GM19397 (cell line): ENCODE measurements at regions not wholly inside any gene's neighbourhood (a gene's known extent, or its start where the extent isn't known, plus 50 kb on each side); places are given as distances from the start of the nearest gene placed in this dataset.
"Not testable (repeated sequence)": the region's sequence is repeated elsewhere in the genome, so short reads cannot be mapped to it uniquely, and the experiment has no call there.

Experiments used
- ATAC-seq: cut with Tn5 transposase; IDR thresholded peaks from one replicate; pipeline ENCODE4 v1.9.1; 2021; ENCODE audit warnings: mild to moderate bottlenecking, moderate library complexity; ENCODE audit not compliant: unreplicated experiment

DNA sequence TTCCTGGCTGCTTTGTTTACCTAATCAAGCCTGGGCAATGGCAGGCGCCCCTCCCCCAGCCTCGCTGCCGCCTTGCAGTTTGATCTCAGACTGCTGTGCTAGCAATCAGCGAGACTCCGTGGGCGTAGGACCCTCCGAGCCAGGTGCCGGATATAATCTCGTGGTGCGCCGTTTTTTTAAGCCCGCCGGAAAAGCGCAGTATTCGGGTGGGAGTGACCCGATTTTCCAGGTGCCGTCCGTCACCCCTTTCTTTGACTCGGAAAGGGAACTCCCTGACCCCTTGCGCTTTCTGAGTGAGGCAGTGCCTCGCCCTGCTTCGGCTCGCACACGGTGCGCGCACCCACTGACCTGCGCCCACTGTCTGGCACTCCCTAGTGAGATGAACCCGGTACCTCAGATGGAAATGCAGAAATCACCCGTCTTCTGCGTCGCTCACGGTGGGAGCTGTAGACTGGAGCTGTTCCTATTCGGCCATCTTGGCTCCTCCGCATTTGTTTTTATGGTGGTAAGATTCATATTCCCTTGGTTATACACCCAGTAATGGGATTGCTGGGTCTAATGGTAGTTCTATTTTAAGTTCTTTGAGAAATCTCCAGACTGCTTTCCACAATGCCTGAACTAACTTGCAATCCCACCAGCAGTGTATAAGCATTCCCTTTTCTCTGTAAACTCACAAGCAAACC is 652.1 kb upstream of the LRFN5 start:
- ATAC-seq, result not testable (repeated sequence)

DNA sequence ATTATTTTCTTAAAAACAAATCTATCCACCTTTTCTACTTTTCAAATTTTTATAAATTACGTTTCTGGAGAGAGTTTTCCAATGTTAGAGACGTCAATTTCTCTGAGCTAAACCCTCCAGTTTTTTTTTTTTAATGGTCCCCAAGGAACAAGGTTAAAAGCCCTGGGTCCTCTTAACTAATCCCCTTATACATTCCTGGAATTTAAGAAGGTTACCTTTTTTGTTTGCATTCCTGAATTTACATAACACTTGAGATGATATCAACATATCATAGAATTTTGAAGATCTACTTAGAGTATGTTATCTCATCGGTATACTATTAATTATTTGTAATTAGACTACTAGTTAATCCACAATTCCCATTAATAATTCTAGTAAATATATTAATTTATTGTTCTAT is 662.2 kb upstream of the LRFN5 start:
- ATAC-seq, result no peak

DNA sequence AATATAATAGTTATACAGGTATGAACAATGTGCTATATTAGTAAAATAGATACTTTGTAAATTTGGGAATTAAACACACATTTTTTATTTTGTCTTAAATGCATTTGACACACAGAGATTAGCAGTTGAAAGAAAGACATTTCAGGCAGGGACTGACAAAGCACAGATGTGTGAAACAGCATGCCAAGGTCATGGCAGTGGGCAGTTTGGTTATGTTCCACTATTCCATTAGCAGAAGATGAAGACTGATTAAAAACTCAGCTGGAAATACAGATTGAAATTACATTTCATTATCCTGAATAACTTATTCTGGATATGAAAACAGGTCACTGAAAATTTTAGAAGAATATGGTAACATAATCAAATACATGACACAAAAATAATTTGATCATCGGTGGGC is 669.8 kb upstream of the LRFN5 start:
- no peak for ATAC-seq

DNA sequence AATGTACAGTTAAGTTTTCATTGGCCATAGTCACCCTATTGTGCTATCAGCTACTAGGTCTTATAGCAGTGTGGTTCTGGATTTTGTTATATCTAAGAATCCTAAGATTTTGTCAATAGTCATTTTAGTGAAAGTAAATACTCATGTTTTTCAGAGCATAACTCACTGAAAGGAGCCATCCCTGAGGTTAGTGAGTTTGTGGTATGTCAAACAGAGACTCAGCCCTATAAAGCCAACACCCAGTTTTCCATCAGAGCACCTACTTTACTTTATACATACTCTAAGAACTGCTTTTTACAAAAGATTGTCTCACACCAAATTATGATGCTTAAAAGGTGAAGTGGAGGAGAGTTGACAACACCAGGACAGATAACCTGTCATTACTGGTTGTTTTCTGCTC is 686.3 kb upstream of the LRFN5 start:
- no peak for ATAC-seq

DNA sequence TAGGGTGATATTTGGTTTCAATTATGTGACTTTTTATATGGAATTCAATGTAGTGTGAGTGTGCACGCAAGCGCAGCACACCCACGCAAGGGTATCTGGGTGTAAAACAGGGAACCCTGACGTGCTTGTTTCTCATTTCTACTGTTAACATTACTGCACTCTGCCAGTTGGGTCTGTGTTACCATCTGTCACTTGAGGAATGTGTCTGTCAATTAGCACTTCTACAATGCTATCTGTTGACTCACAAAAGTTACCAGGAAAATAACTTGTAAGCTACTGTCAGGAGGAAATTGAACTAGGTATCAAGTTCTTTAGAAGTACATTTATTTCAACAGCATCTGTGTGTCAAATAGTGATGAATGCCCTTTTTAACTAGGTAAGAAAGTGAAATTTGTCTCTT is 695.5 kb upstream of the LRFN5 start:
- no peak for ATAC-seq

DNA sequence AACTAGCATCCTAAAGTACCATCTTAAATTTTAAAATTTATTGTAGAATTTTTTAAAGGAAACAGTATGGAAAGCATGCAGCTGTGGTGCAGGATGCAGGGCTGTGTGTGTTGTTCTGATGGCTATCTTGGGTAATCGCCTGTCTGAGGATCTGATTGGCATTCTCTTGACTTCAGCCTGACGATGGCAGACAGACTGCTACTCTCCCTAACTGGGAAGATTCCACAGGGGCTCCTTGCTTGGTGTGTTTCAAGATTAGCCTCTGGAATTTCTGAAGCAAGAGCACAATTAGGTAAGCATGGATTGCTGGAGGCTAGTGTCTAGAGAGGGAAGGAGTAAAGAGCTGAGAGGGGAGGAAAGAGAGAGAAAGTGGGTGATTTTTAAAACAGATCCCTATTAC is 696.8 kb upstream of the LRFN5 start:
- no peak for ATAC-seq

DNA sequence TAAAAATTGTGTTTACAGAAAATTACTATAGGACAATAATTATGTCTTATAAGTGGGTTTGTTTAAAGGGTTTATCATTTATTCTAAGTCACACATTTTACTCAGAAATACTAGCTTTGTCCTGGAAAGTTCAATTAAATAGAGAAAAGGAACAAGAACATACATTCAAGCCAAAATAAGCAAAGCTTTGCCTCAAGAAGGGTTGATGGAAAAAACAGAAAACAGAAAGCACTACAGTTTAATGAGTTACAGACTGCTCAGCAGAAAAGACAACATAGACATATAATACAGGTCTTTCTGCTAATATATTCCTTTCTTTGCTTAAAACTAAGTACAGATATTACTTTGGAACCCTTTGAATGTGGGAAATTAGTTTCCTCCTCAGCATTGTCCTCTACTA is 703.0 kb upstream of the LRFN5 start:
- no peak for ATAC-seq

DNA sequence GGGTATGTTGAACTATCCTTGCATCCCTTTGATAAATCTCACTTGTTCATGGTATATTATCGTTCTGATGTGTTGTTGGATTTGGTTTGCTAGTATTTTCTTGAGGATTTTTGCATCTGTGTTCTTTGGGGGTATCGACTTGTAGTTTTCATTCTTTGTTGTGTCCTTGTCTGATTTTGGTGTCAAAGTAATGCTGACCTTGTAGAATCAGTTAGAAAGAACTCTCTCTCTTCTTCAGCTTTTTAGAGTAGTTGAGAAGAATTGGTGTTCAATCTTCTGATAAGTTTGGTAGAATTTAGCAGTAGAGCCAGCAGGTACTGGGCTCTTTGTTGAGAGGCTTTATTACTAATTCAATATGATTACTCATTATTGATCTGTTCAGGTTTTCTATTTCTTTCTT is 707.2 kb upstream of the LRFN5 start:
- ATAC-seq, result no peak

DNA sequence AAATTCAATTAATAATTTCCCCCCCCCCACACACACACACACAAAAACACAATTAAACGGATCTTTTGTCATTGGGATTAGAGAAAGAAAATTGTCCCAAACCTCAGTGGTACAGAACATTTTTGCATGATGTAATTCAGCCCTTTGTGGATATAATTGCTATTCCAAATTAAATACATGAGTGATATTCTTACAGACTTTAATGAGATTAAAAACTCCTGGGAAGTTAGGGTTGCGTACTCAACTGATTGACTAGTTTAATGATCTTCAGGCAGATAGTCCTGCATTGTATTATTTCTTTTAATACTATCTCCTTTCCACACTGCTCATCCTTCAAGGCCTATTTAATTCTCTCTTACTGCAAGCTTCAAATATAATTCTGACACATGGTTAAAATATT is 711.8 kb upstream of the LRFN5 start:
- ATAC-seq, result no peak

DNA sequence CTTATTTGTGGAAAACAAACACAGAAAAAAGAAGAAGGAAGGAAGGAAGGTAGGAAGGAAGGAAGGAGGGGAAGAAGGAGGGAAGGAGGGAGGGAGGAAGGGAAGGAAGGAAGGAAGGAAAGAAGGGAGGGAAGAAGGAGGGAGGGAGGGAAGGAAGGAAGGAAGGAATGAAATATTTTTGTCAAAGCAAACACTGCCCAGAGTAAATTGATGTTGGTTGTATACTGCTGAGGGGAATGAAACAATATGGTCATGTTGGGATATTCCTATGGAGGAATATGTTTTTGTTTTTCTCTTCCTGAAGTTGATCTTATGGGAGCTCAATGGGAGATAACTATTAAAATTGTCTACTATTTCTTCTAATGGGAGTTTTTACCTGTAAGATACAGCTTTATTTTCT is 717.5 kb upstream of the LRFN5 start:
- no peak for ATAC-seq

DNA sequence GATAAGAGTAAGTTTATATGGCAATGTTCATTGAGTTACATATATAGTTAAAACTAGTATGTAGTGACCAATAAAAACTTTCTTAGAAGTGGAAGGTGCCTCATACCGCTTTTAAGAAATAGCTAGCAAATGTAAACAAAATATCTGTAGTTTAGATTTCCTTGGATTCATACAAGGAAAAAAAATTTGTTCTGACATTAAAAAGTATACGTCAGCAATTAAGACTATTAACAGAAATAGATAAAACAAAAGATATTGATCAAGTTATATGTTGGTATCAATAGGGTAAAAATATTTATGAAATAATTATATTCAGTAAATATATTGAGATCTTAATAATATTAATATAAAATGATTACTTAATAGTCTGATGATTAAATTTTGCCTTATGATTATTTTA is 718.8 kb upstream of the LRFN5 start:
- no peak for ATAC-seq

DNA sequence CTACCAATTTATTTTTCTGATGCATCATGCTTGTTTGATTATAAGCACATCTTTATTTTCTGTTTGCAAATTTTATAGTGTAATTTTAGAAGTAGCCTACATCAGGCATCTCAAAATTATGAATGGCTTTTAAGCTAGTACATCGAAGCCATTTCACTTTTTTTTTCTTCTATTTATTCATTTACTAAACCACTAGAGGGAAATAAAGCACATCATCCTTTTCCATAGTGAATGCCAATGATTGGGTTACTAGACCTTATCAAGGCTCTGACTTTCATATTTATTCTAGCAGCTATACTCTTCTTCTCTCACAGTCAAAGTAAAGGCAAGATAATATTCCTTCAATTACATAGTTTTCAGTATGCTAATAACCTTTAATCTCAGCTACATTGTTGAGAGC is 736.4 kb upstream of the LRFN5 start:
- ATAC-seq, result no peak

DNA sequence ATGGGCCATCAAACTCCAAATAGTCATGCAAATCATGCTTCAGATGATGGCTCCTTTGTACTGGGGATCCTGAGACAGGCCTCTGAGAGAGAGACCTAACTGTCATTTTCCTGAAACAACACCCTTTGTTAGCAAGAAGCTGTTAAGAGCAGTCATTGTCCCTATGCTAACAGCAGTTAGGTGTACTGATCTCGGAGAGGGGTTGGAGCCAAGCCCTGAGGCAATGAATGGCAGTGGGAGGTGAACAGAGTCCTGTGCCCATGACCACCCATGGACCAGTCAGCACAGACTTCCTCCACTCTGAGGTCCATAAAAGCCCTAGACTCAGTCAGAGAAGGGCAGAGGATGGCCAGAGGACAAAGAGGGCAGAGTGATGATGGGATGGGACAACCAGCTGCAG is 747.6 kb upstream of the LRFN5 start:
- ATAC-seq, result no peak

DNA sequence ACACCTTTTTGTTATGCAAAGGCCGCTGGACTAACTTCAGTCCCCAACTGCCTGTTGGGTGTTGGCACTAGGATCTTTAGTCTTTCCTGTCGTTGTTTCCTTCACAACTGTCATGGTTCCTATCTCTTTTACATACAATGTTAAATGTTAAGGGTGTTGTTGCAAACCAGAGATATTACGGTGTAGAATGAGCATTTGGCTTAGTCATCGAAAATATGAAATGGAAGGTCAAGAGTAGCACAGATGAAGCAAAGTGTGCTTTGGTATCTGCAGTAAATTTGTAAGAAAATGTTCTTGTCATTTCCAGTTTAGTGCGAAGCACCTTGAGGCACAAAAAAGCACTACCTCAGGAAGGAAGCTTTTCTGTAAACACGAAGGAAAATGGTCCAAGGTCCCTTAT is 751.3 kb upstream of the LRFN5 start:
- ATAC-seq, result no peak

DNA sequence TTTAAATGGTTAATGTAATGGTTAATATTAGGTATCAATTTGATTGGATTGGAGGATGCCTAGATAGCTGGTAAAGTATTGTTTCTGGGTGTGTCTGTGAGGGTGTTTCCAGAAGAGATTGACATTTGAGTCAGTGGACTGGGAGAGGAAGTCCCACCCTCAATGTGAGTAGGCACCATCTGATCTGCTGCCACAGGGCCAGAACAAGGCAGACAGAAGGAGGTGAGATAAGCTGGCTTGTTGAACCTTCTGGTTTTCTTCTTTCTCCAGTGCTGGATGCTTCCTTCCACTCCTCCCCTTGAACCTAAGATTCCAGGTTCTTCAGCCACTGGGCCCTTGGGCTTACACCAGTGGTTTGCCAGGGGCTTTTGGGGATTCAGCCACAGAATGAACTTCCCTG is 756.5 kb upstream of the LRFN5 start:
- ATAC-seq, result no peak

DNA sequence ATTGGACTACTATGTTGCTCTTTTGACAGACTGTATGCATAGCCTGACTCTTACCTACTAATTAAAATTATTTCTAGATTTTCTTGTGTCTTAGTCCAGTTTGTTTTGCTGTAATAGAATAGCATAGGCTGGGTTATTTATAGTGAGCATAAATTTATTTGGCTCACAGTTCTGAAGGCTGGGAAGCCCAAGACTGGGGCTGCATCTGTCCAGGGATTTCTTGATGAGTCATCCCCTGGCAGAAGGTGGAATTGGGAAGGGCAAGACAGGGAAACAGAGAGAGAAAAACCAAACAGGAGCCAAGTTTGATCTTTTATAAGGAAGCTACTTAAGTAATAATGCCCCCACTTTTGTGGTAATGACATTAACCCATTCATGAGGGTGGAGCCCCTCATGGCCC is 759.2 kb upstream of the LRFN5 start:
- ATAC-seq, result no peak

DNA sequence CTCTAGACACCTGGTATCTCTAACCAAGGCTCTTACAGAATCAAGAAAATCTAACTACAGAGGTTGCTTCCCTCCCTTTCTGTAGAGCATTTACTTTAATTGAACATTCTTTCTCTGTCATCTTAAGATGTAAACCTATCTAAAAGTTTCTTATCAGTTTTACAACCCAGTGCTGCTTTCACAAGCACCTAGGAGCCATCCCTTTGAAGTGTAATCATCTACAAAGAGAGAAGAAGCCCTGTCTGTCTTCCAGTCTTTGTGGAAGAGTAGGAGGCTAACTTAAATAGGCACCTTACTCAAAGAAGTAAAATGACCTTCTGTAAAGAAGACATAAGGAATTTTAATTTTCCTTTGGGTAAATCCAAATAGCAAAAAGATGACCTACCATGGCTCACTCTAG is 763.9 kb upstream of the LRFN5 start:
- ATAC-seq, result no peak

DNA sequence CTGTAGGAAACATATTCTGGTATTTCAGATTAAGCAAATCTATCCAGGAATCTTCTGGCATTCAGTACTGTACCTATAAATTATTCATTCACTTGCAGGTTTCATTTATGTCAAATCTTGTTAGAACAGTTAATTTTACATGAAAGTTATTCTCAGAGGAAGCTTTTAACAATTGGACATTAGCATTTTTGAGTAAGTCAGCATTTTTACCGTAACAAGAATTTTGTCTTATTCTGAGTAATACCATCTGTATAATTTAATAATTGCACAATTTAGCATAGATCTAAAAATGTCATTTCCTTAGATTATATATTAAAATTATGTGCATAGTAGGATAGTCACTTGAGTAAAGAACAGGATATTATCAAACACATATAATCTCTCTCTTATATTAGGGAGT is 764.8 kb upstream of the LRFN5 start:
- ATAC-seq, result no peak

DNA sequence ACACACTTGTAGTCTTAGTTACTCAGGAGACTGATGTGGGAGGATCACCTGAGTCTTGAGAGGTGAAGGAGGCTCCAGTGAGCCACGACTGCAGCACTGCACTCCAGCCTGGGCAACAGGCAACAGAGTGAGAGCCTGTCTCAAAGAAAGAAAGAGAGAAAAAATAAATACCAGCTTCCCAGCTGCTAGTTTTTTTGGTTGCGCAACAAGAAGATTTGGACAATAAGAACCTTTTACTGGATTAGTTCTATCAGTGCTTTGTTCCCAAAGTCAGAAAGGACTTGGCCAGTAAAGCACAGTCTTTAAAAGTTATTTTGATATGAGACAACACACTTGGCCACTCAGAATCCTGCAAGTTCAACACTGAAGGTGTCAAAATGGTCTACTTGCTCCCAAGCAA is 768.1 kb upstream of the LRFN5 start:
- no peak for ATAC-seq

DNA sequence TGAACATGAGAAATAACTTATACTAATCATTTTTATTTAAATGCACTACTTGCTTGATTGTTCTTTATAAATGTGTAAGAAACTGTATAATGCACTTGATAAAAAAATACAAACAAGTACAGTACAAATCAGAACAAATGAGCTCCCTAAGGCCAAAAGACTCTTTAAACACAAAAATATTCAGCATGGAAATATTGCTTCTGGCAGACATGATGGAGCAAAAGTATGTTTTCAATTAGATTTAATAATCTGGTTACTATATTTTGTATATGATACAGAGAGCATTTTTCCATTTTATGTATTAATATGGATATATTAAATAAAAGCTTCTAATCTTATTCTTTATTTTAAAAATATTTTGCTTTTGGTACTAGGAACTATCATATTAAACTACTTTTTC is 800.2 kb upstream of the LRFN5 start:
- no peak for ATAC-seq

DNA sequence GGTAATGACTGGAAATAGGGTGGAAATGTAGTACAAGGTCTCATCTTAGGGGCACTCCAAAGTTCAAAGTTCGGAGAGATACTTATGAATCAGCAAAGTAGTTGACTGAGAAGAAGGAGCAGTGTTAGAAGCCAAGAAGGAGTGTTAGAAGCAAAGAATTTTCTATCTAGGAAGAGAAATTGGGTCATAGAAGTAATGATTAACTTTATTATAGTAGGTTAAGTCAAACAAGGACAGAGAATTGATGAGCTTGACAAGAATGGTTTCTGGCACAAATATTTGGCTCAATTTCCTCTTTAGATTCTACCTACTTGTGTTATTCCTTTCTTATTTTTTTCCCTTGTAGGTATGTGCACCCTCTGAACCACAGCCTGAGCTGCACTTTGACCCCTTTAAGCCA is 810.5 kb upstream of the LRFN5 start:
- no peak for ATAC-seq

DNA sequence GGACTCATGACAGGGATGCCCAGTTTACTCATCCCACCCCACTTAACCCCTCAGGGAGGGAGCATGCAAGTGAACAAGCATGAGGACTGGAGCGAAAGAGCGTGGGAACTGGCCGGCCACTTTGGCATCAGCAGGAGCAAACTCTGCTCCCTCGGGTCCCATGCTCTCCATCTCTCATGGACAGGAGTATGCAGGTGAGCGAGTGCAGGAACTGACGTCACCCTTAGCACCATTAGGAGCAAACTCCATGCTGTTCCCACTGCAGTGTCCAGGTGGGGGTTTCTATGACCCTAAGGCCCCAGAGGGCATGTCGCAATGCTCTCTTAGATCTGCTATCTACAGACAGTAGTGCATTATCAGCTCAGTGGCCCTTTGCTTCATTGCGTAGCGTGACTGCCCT is 821.8 kb upstream of the LRFN5 start:
- no peak for ATAC-seq

DNA sequence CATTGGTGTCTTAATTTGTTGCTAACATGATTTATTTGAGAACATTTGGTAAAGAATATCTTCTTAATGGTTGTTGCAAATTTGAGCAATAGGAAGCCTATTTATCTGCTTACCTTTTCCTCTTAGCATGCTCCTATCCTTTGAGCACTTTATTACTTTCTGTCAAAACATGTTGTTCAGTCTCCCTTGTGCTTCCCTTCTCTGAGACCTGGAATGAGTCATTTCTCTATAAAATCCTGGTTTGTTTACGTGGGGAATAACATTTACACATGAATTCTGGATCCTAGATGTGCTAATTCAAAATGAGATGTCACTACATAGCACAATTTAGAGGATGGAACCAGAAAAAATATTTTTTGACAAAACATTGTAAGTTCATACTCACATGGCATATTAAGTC is 844.0 kb upstream of the LRFN5 start:
- no peak for ATAC-seq

DNA sequence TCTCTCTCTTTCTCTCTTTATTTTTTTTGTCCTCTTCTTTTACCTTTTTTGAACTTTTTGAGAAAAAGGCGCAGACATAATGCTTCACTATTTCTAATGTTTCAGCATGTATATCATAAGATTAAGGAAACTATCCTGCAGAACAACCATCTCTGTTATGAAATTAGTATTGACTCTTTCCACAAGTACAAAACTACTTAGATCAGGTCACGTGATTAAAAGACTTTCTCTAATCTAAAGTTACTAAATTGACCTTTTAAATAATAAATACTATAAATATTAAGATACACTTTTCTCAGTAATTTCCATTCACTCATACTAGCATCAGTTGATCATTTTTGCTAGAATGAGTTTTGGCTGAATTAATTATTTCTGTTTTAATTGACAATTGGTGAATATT is 844.5 kb upstream of the LRFN5 start:
- no peak for ATAC-seq
